ENCODE measurements at regions not wholly inside any gene's neighbourhood (a gene's known extent, or its start where the extent isn't known, plus 50 kb on each side); places are given as distances from the start of the nearest gene placed in this dataset.

- TF ChIP-seq, protein P1, sequence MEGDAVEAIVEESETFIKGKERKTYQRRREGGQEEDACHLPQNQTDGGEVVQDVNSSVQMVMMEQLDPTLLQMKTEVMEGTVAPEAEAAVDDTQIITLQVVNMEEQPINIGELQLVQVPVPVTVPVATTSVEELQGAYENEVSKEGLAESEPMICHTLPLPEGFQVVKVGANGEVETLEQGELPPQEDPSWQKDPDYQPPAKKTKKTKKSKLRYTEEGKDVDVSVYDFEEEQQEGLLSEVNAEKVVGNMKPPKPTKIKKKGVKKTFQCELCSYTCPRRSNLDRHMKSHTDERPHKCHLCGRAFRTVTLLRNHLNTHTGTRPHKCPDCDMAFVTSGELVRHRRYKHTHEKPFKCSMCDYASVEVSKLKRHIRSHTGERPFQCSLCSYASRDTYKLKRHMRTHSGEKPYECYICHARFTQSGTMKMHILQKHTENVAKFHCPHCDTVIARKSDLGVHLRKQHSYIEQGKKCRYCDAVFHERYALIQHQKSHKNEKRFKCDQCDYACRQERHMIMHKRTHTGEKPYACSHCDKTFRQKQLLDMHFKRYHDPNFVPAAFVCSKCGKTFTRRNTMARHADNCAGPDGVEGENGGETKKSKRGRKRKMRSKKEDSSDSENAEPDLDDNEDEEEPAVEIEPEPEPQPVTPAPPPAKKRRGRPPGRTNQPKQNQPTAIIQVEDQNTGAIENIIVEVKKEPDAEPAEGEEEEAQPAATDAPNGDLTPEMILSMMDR (conservative IDR thresholded peaks at IDR 0.05), result no peak
- no peak for TF ChIP-seq ZFX (IDR thresholded peaks at IDR 0.05)
Observed at GRCh38 chr1:183726825-183727224, 73.7 kb upstream of the APOBEC4 start.

All from C4-2B (cell line).